ENCODE measurements at regions not wholly inside any gene's neighbourhood (a gene's known extent, or its start where the extent isn't known, plus 50 kb on each side); places are given as distances from the start of the nearest gene placed in this dataset.

DNA sequence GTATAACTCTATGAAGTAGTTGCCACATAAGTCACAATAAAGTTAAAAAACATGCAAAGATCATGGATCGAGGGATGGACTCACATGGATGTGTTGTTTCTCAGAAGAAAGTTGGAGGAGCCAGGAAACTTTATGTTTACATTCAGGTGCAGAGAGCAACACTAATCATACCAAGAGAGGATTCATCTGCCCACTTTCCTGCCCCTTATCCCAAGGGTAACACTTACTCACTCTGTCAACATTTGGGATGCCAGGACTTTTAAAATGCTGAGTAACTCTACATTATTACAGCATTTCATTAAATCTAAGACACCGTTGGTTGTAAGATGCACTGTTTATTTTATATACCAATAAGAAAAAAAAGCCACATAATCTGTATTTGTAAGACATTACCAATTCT, 170.4 kb downstream of the KCNE4 start:
- Histone ChIP-seq H3K9me3 (replicated peaks in 1 of 2; ENCODE audit: control insufficient read depth in 1 of 2, insufficient read depth in 1 of 2, low read length in 2 of 2) (no peaks in the 10 kb centered on the region), H3K4me1 (ENCODE audit: control insufficient read depth in 1 of 2, insufficient read depth in 2 of 2, low read length in 2 of 2) (no peaks in the 10 kb centered on the region), H3K9ac (ENCODE audit: insufficient read depth, low read length, poor library complexity, severe bottlenecking) (no peak overlapping the region), H3K4me3 (replicated peaks in 1 of 3; ENCODE audit: low read depth in 2 of 3, low read length in 3 of 3) (no peak overlapping the region), H3K4me2 (replicated peaks; ENCODE audit: extremely low read depth, low read length, poor library complexity, severe bottlenecking) (no peak overlapping the region), H3K79me2 (ENCODE audit: insufficient read depth, low read length) (no peaks in the 10 kb centered on the region), H3K27ac (ENCODE audit: low read depth in 1 of 2, low read length in 2 of 2) (no peak overlapping the region), H2AFZ (ENCODE audit: insufficient read depth, low read depth, low read length, poor library complexity, severe bottlenecking) (no peak overlapping the region), H3K27me3 (ENCODE audit: control insufficient read depth in 2 of 2, insufficient read depth in 2 of 2, low read length in 2 of 2) (no peaks in the 10 kb centered on the region), H3K36me3 (replicated peaks in 1 of 2; ENCODE audit: control insufficient read depth in 1 of 2, insufficient read depth in 2 of 2, low read length in 2 of 2) (no peaks in the 10 kb centered on the region), H4K20me1 (ENCODE audit: insufficient read depth, low read length) (no peaks in the 10 kb centered on the region)
- H3K4me1 Mint-ChIP-seq: no peaks in the 10 kb centered on the region
- H3K4me3 Mint-ChIP-seq: no peak overlapping the region
- H3K27ac Mint-ChIP-seq: no peak overlapping the region
- TF ChIP-seq, protein P1, sequence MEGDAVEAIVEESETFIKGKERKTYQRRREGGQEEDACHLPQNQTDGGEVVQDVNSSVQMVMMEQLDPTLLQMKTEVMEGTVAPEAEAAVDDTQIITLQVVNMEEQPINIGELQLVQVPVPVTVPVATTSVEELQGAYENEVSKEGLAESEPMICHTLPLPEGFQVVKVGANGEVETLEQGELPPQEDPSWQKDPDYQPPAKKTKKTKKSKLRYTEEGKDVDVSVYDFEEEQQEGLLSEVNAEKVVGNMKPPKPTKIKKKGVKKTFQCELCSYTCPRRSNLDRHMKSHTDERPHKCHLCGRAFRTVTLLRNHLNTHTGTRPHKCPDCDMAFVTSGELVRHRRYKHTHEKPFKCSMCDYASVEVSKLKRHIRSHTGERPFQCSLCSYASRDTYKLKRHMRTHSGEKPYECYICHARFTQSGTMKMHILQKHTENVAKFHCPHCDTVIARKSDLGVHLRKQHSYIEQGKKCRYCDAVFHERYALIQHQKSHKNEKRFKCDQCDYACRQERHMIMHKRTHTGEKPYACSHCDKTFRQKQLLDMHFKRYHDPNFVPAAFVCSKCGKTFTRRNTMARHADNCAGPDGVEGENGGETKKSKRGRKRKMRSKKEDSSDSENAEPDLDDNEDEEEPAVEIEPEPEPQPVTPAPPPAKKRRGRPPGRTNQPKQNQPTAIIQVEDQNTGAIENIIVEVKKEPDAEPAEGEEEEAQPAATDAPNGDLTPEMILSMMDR (IDR thresholded peaks at IDR 0.05): no peak
- no peaks in the 10 kb centered on the region for H3K27me3 Mint-ChIP-seq (ENCODE audit: low read depth in 3 of 3)
- peaks cover 0 to 2% (median 0%) of the 10 kb centered on the region in 7 donors for H3K9me3 Mint-ChIP-seq
- H3K36me3 Mint-ChIP-seq: no peaks in the 10 kb centered on the region
- DNase-seq: no peak
- no CpG with 5 or more reads among the region's 2 CpGs for whole genome bisulfite sequencing (ENCODE audit: insufficient coverage)
- intact Hi-C loops (cut with micrococcal nuclease): no loop called here

- no peaks in the 10 kb centered on the region for H3K36me3 ChIP-seq (replicated peaks in 1 of 2; ENCODE audit: control insufficient read depth in 1 of 2, insufficient read depth in 2 of 2, low read length in 2 of 2)
- no peaks in the 10 kb centered on the region for H3K9me3 ChIP-seq (replicated peaks in 1 of 2; ENCODE audit: control insufficient read depth in 1 of 2, insufficient read depth in 1 of 2, low read length in 2 of 2)
- no peak overlapping the region for H3K4me3 ChIP-seq (replicated peaks in 1 of 3; ENCODE audit: low read depth in 2 of 3, low read length in 3 of 3)
- no peaks in the 10 kb centered on the region for H3K4me1 Mint-ChIP-seq
- no peak overlapping the region for H3K27ac ChIP-seq (ENCODE audit: low read depth in 1 of 2, low read length in 2 of 2)
- no peak overlapping the region for H3K27ac Mint-ChIP-seq
- no peak overlapping the region for H3K9ac ChIP-seq (ENCODE audit: insufficient read depth, low read length, poor library complexity, severe bottlenecking)
- H3K4me2 ChIP-seq (replicated peaks; ENCODE audit: extremely low read depth, low read length, poor library complexity, severe bottlenecking): no peak overlapping the region
- no peaks in the 10 kb centered on the region for H3K36me3 Mint-ChIP-seq
- TF ChIP-seq, protein P1 (IDR thresholded peaks at IDR 0.05): no peak
- no peaks in the 10 kb centered on the region for H3K79me2 ChIP-seq (ENCODE audit: insufficient read depth, low read length)
- no peaks in the 10 kb centered on the region for H3K27me3 Mint-ChIP-seq (ENCODE audit: low read depth in 3 of 3)
- intact Hi-C loops (cut with micrococcal nuclease): no loop called here
- H3K9me3 Mint-ChIP-seq: peaks cover 0 to 2% (median 0%) of the 10 kb centered on the region in 7 donors
- H4K20me1 ChIP-seq (ENCODE audit: insufficient read depth, low read length): no peaks in the 10 kb centered on the region
- no peaks in the 10 kb centered on the region for H3K27me3 ChIP-seq (ENCODE audit: control insufficient read depth in 2 of 2, insufficient read depth in 2 of 2, low read length in 2 of 2)
- H3K4me1 ChIP-seq (ENCODE audit: control insufficient read depth in 1 of 2, insufficient read depth in 2 of 2, low read length in 2 of 2): no peaks in the 10 kb centered on the region
- WGBS (ENCODE audit: insufficient coverage): no CpG with 5 or more reads among the region's 1 CpG
- no peak overlapping the region for H2AFZ ChIP-seq (ENCODE audit: insufficient read depth, low read depth, low read length, poor library complexity, severe bottlenecking)
- no peak overlapping the region for H3K4me3 Mint-ChIP-seq
- no peak for DNase-seq
Observed at GRCh38 chr2:223223156-223223555, 171.2 kb downstream of the KCNE4 start.
